Gastrocnemius medialis (tissue), 4 donors: ENCODE measurements at regions not wholly inside any gene's neighbourhood (a gene's known extent, or its start where the extent isn't known, plus 50 kb on each side); places are given as distances from the start of the nearest gene placed in this dataset.

ENCODE experiments used
- ATAC-seq, 2 donors: fragments of 150-250 bp; one replicate each; pipeline ENCODE4 v1.9.1; 2016
- DNase-seq, 2 donors: peaks; one replicate each; pipeline ENCODE4 v3.0.0-alpha.2; 2019
- H3K27ac ChIP-seq, 4 donors: fragments of 200-600 bp; sonication (generic); 1 replicate in 1 of 4; 2 replicates in 3 of 4; pipeline ENCODE4 v1.5.1; 2016 to 2018; ENCODE audit warnings: mild to moderate bottlenecking in 2 of 4, moderate library complexity in 1 of 4
- H3K27me3 ChIP-seq, 3 donors: fragments of 200-600 bp; sonication (generic) in 2 of 3; 1 replicate in 1 of 3; 2 replicates in 2 of 3; pipeline versions ENCODE4 v1.5.1 to v1.6.0; 2016 to 2019; ENCODE audit warnings: mild to moderate bottlenecking in 1 of 3, moderate library complexity in 1 of 3
- H3K36me3 ChIP-seq, 2 donors: fragments of 200-600 bp; sonication (generic) in 1 of 2; one replicate each; pipeline ENCODE4 v1.5.1; 2017 to 2018
- H3K4me1 ChIP-seq, 2 donors: fragments of 200-600 bp; sonication (generic) in 1 of 2; one replicate each; pipeline ENCODE4 v1.5.1; 2016 to 2017; ENCODE audit warnings: mild to moderate bottlenecking in 2 of 2
- H3K4me3 ChIP-seq, 4 donors: fragments of 200-600 bp; sonication (generic) in 3 of 4; 1 replicate in 1 of 4; 2 replicates in 3 of 4; pipeline ENCODE4 v1.5.1; 2016 to 2019; ENCODE audit warnings: mild to moderate bottlenecking in 2 of 4
- H3K9me3 ChIP-seq, 3 donors: fragments of 200-600 bp; sonication (generic) in 2 of 3; 1 replicate in 1 of 3; 2 replicates in 2 of 3; pipeline ENCODE4 v1.5.1; 2016 to 2019
- POLR2A ChIP-seq, 2 donors: fragments of 450-650 bp; IDR thresholded peaks; one replicate each; pipeline ENCODE4 v1.6.1; 2017; ENCODE audit warnings: antibody characterized with exemption in 2 of 2, mild to moderate bottlenecking in 2 of 2, moderate library complexity in 2 of 2
- in situ Hi-C, 4 donors: fragments of 200-750 bp; cut with MboI; loops; one replicate each; pipeline versions ENCODE4 v1.15.0 to v1.8.0; 2017; ENCODE audit warnings: low sequenced_read_pairs in 4 of 4
- intact Hi-C: fragments of 100-400 bp; cut with DNase I; formaldehyde crosslinking; loops from one replicate; pipeline ENCODE4 v1.15.1; 2023; ENCODE audit warnings: low total_unique reads
- TF ChIP-seq, protein P1 (sequence below), 5 experiments: fragments of 450-650 bp in 3 of 5; fragments of 200-600 bp in 2 of 5; sonication (generic) in 2 of 5; IDR thresholded peaks in 4 of 5; conservative IDR thresholded peaks in 1 of 5; 1 replicate in 4 of 5; 2 replicates in 1 of 5; pipeline ENCODE4 v1.5.1; 2016 to 2019; ENCODE audit warnings: antibody characterized with exemption in 5 of 5, mild to moderate bottlenecking in 3 of 5, moderate library complexity in 3 of 5

DNA sequence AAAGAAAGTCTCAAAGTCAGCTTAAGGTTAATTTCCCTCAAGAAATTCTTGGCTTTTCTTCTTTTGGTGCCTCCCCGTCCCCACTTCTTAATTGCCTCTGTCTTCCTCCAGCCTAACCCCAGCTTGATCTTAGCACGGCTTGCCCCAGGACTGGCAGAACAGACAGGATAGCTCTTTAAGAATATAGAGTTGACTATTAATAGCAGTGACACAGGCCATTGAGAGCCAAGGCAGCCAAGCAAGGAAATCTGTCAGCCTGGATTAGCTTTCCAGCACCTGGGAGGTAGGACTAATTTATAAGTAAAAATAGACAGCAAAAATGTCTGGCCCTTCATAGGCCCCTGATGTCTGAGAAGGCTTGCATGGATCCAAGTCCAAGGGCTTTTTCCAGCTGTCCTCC, 384.6 kb upstream of the SLC30A5 start:
- peaks cover 31 to 50% of the 10 kb centered on the region in 2 donors for H3K4me1 ChIP-seq
- H3K36me3 ChIP-seq, result no peaks in the 10 kb centered on the region
- in situ Hi-C loops, result loop anchor here in 1 of 4 donors (25.0 kb wide), 1 partner anchor 422 kb away; no protein-coding TSS in a partner anchor
- no peak overlapping the region for H3K4me3 ChIP-seq
- DNase-seq (peak; percentile 48 to 81), ATAC-seq (peak; percentile 91)
- H3K9me3 ChIP-seq, result no peaks in the 10 kb centered on the region
- TF ChIP-seq, protein P1, sequence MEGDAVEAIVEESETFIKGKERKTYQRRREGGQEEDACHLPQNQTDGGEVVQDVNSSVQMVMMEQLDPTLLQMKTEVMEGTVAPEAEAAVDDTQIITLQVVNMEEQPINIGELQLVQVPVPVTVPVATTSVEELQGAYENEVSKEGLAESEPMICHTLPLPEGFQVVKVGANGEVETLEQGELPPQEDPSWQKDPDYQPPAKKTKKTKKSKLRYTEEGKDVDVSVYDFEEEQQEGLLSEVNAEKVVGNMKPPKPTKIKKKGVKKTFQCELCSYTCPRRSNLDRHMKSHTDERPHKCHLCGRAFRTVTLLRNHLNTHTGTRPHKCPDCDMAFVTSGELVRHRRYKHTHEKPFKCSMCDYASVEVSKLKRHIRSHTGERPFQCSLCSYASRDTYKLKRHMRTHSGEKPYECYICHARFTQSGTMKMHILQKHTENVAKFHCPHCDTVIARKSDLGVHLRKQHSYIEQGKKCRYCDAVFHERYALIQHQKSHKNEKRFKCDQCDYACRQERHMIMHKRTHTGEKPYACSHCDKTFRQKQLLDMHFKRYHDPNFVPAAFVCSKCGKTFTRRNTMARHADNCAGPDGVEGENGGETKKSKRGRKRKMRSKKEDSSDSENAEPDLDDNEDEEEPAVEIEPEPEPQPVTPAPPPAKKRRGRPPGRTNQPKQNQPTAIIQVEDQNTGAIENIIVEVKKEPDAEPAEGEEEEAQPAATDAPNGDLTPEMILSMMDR (IDR thresholded peaks at IDR 0.05 in 4 of 5, conservative IDR thresholded peaks at IDR 0.05 in 1 of 5), result no peak
- peak; percentile 12 to 72 for TF ChIP-seq POLR2A (IDR thresholded peaks at IDR 0.05)
- H3K27me3 ChIP-seq, result no peaks in the 10 kb centered on the region
- intact Hi-C loops, result loop anchor here (5.0 kb wide), 1 partner anchor 367 kb away; no protein-coding TSS in a partner anchor
- peak overlapping the region; percentile 79 to 84 (median 82) for H3K27ac ChIP-seq

DNA sequence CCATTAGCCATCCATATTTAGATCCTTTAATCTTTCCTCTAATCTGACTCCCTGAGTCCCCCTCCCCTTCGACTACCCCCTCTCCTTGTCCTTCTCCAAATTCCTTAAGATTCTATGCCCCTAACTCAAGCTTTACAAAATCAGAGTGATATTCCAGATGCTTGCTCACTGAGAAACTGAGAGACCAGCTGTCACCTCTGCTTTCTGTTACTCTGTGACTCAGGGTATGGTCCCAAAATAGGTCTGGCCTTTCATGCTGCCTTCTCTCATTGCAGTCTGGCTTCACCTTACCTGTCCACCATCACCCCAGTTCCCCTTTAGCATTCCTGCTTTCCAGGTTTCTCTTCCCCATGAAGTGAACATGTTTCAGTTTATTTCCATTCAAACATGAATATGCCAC, 383.3 kb upstream of the SLC30A5 start:
- H3K27me3 ChIP-seq, result no peaks in the 10 kb centered on the region
- H3K4me3 ChIP-seq, result no peak overlapping the region
- TF ChIP-seq, protein P1 (IDR thresholded peaks at IDR 0.05 in 4 of 5, conservative IDR thresholded peaks at IDR 0.05 in 1 of 5), result no peak
- TF ChIP-seq POLR2A (IDR thresholded peaks at IDR 0.05), result peak in 1 of 2 donors; percentile 57
- peaks cover 31 to 50% of the 10 kb centered on the region in 2 donors for H3K4me1 ChIP-seq
- H3K9me3 ChIP-seq, result no peaks in the 10 kb centered on the region
- in situ Hi-C loops (loop anchor here in 1 of 4 donors (25.0 kb wide), 1 partner anchor 423 kb away; no protein-coding TSS in a partner anchor), intact Hi-C loops (loop anchor here (1.0 to 5.0 kb wide), 4 partner anchors 16 to 253 kb away; no protein-coding TSS in a partner anchor)
- ATAC-seq (peak; percentile 90 to 93), DNase-seq (peak; percentile 62 to 72)
- peak overlapping the region; percentile 79 to 84 (median 82) for H3K27ac ChIP-seq
- H3K36me3 ChIP-seq, result no peaks in the 10 kb centered on the region

DNA sequence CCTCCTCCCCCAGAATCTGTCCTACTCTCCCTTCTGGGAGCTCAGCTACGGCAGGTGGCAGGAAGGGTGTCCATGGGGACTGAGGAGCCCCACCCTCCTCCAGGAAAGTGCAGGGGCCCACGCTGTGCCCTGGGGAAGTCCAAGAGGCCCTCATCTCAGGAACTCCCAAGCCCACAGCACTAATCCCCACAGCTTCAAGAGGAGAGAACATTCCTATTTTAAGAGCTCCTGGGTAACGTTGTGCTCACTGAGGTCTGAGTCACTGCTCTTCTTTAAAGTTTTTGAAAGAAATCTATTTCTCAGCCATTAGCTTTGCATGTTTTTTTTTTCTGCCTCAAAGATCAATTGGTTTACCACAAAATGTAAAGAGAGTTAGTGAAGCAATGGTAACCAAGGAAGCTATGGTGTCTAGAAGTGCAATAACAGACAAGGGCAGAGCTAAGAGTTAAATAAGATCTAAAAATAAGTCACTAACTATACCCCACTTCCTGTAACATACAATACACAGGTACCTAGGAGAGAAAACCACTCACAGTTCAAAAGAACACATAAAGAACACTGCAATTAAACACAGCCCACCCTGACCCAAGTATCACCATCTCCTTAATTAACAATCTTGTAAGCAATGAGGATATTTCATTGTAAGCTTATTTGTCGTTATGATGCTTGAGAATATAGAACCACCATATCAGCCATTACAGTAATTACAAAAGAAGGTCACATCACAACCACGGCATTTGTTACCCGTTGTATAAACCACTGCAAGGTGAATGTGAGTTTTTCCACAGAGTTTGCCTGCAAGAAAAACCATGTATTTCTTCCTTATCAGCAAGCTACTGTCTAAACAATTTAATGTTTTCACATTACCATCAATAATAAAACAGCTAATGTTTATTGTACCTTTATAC, 382.3 kb upstream of the SLC30A5 start:
- no peaks in the 10 kb centered on the region for H3K27me3 ChIP-seq
- peaks cover 31 to 50% of the 10 kb centered on the region in 2 donors for H3K4me1 ChIP-seq
- in situ Hi-C loops (loop anchor here in 1 of 4 donors (25.0 kb wide), 1 partner anchor 424 kb away; no protein-coding TSS in a partner anchor), intact Hi-C loops (loop anchor here (2.0 to 5.0 kb wide), 3 partner anchors 15 to 254 kb away; no protein-coding TSS in a partner anchor)
- no peak overlapping the region for H3K4me3 ChIP-seq
- no peaks in the 10 kb centered on the region for H3K36me3 ChIP-seq
- peak overlapping the region; percentile 79 to 84 (median 82) for H3K27ac ChIP-seq
- no peak for TF ChIP-seq POLR2A (IDR thresholded peaks at IDR 0.05)
- TF ChIP-seq, protein P1 (IDR thresholded peaks at IDR 0.05 in 4 of 5, conservative IDR thresholded peaks at IDR 0.05 in 1 of 5), result no peak
- DNase-seq (peak in 1 of 2 donors; percentile 14), ATAC-seq (peak in 1 of 2 donors; percentile 36)
- no peaks in the 10 kb centered on the region for H3K9me3 ChIP-seq

DNA sequence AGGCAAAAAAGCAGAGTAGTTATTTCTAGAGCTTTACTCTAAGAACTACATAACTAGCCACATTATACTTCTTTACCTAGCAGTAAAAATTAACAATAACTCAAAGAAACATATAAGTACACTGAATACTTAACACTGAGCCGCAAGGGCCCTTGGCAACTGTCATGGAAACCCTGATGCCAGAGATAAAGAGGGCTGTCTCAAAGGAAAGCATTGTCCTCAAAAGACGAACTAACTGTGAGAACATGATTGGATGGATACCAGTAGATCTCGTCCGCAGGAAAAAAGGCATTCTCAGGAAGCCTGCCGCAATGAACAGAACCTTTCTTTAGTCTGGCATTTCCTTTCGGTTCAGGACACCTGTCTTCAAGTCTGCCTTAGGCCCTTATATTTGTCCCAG, 379.0 kb upstream of the SLC30A5 start:
- ATAC-seq, result no peak
- in situ Hi-C loops, result loop anchor here in 1 of 4 donors (25.0 kb wide), 1 partner anchor 428 kb away; no protein-coding TSS in a partner anchor
- Histone ChIP-seq H3K36me3 (no peaks in the 10 kb centered on the region), H3K9me3 (no peaks in the 10 kb centered on the region), H3K4me1 (peaks cover 15 to 23% of the 10 kb centered on the region in 2 donors), H3K27me3 (no peaks in the 10 kb centered on the region), H3K27ac (no peak overlapping the region), H3K4me3 (no peak overlapping the region)
- TF ChIP-seq, protein P1 (IDR thresholded peaks at IDR 0.05 in 4 of 5, conservative IDR thresholded peaks at IDR 0.05 in 1 of 5), result no peak
- no peak for TF ChIP-seq POLR2A (IDR thresholded peaks at IDR 0.05)
- no peak for DNase-seq
- intact Hi-C loops, result loop anchor here (5.0 kb wide), 2 partner anchors 57 to 258 kb away; no protein-coding TSS in a partner anchor
